C4-2B (cell line): ENCODE measurements at regions not wholly inside any gene's neighbourhood (a gene's known extent, or its start where the extent isn't known, plus 50 kb on each side); places are given as distances from the start of the nearest gene placed in this dataset.

Experiments used
- H3K27ac ChIP-seq: fragments of 450-650 bp; 2 replicates; pipeline ENCODE4 v1.5.1; 2017
- CTCF ChIP-seq: fragments of 450-650 bp; conservative IDR thresholded peaks from 2 replicates; pipeline ENCODE4 v1.5.1; 2017; ENCODE audit warnings: mild to moderate bottlenecking
- ZFX ChIP-seq: fragments of 450-650 bp; IDR thresholded peaks from 2 replicates; pipeline ENCODE4 v1.6.1; 2017

GRCh38 chr11:38315151-38315550, 1717.1 kb upstream of the RAG2 start:
- H3K27ac ChIP-seq = no peak overlapping the region
- TF ChIP-seq ZFX (no peak), CTCF (no peak)

- TF ChIP-seq ZFX = no peak
- TF ChIP-seq CTCF = no peak
- no peak overlapping the region for H3K27ac ChIP-seq
Observed at GRCh38 chr11:38307455-38307854, 1709.4 kb upstream of the RAG2 start.

- no peak for TF ChIP-seq CTCF
- no peak for TF ChIP-seq ZFX
Observed at GRCh38 chr11:38305682-38306081, 1707.6 kb upstream of the RAG2 start.

GRCh38 chr11:38304926-38305325, 1706.9 kb upstream of the RAG2 start:
- TF ChIP-seq ZFX (no peak), CTCF (no peak)
- H3K27ac ChIP-seq = no peak overlapping the region

More at GRCh38 chr11:38305682-38306081, 1707.6 kb upstream of the RAG2 start:
- H3K27ac ChIP-seq = no peak overlapping the region

- TF ChIP-seq CTCF (no peak), ZFX (no peak)
- no peak overlapping the region for H3K27ac ChIP-seq
Observed at GRCh38 chr11:38302564-38302963, 1704.5 kb upstream of the RAG2 start.

GRCh38 chr11:38300570-38300969, 1702.5 kb upstream of the RAG2 start:
- no peak overlapping the region for H3K27ac ChIP-seq
- TF ChIP-seq CTCF (no peak), ZFX (no peak)

- no peak overlapping the region for H3K27ac ChIP-seq
- TF ChIP-seq CTCF = no peak
Observed at GRCh38 chr11:38296211-38296776, 1698.3 kb upstream of the RAG2 start.
